MM.1S (cell line): ENCODE measurements at regions not wholly inside any gene's neighbourhood (a gene's known extent, or its start where the extent isn't known, plus 50 kb on each side); places are given as distances from the start of the nearest gene placed in this dataset.

Source experiments
- EZH2 ChIP-seq: fragments of 300-600 bp; sonication (generic); optimal IDR thresholded peaks from 2 replicates; pipeline ENCODE3; 2017; ENCODE audit warnings: low read depth, mild to moderate bottlenecking, antibody characterized with exemption, low read length, mixed read lengths
- EZH2phosphoT487 ChIP-seq: fragments of 300-600 bp; sonication (generic); IDR thresholded peaks from 2 replicates; pipeline ENCODE4 v1.6.1; 2018; ENCODE audit warnings: antibody characterized with exemption, low read length
- TF ChIP-seq, protein P1 (sequence below): fragments of 300-600 bp; sonication (generic); IDR thresholded peaks from 2 replicates; pipeline ENCODE4 v1.5.1; 2016; ENCODE audit warnings: antibody characterized with exemption, low read length, mixed read lengths

DNA sequence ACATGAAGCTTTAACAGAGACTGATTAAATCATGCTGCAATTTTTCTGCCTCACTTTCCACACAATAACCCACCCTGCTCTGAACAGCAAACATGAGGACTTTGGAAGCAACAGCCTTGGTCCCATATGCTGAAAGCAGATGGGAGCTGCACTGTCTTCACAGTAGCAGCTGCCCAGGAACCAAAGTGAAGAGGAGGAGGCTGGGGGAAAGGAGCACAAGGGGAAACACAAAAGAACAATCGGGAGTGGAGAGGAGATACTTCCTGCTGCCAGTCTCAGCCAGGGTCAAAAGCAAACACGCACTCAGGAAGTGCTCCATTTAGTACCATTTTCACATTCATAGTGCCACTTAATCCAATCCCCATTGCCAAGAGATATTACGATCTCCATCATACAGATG, 183.3 kb upstream of the PUM3 start:
- TF ChIP-seq, protein P1, sequence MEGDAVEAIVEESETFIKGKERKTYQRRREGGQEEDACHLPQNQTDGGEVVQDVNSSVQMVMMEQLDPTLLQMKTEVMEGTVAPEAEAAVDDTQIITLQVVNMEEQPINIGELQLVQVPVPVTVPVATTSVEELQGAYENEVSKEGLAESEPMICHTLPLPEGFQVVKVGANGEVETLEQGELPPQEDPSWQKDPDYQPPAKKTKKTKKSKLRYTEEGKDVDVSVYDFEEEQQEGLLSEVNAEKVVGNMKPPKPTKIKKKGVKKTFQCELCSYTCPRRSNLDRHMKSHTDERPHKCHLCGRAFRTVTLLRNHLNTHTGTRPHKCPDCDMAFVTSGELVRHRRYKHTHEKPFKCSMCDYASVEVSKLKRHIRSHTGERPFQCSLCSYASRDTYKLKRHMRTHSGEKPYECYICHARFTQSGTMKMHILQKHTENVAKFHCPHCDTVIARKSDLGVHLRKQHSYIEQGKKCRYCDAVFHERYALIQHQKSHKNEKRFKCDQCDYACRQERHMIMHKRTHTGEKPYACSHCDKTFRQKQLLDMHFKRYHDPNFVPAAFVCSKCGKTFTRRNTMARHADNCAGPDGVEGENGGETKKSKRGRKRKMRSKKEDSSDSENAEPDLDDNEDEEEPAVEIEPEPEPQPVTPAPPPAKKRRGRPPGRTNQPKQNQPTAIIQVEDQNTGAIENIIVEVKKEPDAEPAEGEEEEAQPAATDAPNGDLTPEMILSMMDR = no peak
- TF ChIP-seq EZH2phosphoT487 (no peak), EZH2 (no peak)
